ENCODE measurements at regions not wholly inside any gene's neighbourhood (a gene's known extent, or its start where the extent isn't known, plus 50 kb on each side); places are given as distances from the start of the nearest gene placed in this dataset.

DNA sequence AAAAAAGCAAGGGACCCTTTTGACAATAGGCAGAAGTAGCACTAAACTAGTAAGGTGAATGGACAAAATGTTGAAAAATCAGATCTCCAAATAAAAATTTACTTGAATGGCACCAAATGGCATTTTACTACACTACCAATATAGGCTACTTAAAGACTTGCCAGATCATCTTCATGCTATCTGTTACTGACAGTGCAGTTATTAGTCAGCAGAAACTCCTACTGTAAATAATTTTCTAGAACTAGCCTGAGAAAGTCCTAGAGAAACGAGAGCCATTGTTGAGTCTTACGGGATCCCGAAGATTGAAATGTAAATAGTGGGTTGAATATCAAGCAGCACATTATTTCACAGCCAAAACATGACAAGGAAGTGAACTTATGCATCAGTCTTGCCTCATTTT, 350.3 kb downstream of the SEC23A start:
- H3K36me3 ChIP-seq (ENCODE audit: control insufficient read depth in 2 of 2, insufficient read depth in 1 of 2, low read length in 2 of 2) = no peaks in the 10 kb centered on the region
- no peak overlapping the region for H3K27ac ChIP-seq (ENCODE audit: extremely low read depth, low read depth, low read length)
- H3K4me3 ChIP-seq (ENCODE audit: low read depth, low read length) = no peak overlapping the region
- no peaks in the 10 kb centered on the region for H3K9me3 ChIP-seq (ENCODE audit: control insufficient read depth, insufficient read depth, low read depth, low read length)
- no peaks in the 10 kb centered on the region for H3K4me1 ChIP-seq (ENCODE audit: control insufficient read depth, insufficient read depth, low read length)
- ChIA-PET CTCF (no interaction called here), POLR2A (no interaction called here)
- no peak for TF ChIP-seq SP7 (tag by site-specific recombination; IDR thresholded peaks at IDR 0.05)
- TF ChIP-seq KLF10 (tag by site-specific recombination; IDR thresholded peaks at IDR 0.05) = no peak
- no peak for TF ChIP-seq ZNF626 (tag by site-specific recombination; IDR thresholded peaks at IDR 0.05)
- TF ChIP-seq, protein P1, sequence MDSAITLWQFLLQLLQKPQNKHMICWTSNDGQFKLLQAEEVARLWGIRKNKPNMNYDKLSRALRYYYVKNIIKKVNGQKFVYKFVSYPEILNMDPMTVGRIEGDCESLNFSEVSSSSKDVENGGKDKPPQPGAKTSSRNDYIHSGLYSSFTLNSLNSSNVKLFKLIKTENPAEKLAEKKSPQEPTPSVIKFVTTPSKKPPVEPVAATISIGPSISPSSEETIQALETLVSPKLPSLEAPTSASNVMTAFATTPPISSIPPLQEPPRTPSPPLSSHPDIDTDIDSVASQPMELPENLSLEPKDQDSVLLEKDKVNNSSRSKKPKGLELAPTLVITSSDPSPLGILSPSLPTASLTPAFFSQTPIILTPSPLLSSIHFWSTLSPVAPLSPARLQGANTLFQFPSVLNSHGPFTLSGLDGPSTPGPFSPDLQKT (IDR thresholded peaks at IDR 0.05; ENCODE audit: borderline replicate concordance, low read depth, low read length) = no peak
- TF ChIP-seq ZNF391 (tag by site-specific recombination; IDR thresholded peaks at IDR 0.05; ENCODE audit: borderline replicate concordance, low read depth) = no peak
- TF ChIP-seq SCRT1 (tag by site-specific recombination; IDR thresholded peaks at IDR 0.05; ENCODE audit: borderline replicate concordance) = no peak
- TF ChIP-seq FEZF1 (tag by site-specific recombination; IDR thresholded peaks at IDR 0.05) = no peak
- no peak for TF ChIP-seq ZNF600 (tag by site-specific recombination; IDR thresholded peaks at IDR 0.05)
- no peak for TF ChIP-seq ZSCAN16 (tag by site-specific recombination; IDR thresholded peaks at IDR 0.05)

DNA sequence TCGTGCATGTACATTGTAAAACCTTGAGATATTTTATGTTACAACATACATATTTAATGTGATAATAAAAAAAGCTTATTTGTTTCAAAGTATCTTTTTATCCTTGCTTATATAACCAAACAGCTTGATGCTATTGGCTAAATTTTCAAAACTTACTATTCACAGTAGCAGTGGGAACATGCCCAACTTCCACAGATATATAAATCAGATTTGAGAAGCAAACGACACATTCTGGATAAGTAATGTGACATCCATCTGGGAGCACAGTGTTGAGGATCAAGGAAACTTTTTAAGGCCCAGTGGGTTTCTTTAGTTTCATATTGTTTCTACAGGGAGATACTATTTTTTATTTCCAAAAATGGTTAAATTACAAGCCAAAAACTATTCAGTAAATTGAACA, 350.7 kb downstream of the SEC23A start:
- Histone ChIP-seq H3K27ac (ENCODE audit: extremely low read depth, low read depth, low read length) (no peak overlapping the region), H3K9me3 (ENCODE audit: control insufficient read depth, insufficient read depth, low read depth, low read length) (no peaks in the 10 kb centered on the region), H3K4me3 (ENCODE audit: low read depth, low read length) (no peak overlapping the region), H3K36me3 (ENCODE audit: control insufficient read depth in 2 of 2, insufficient read depth in 1 of 2, low read length in 2 of 2) (no peaks in the 10 kb centered on the region), H3K4me1 (ENCODE audit: control insufficient read depth, insufficient read depth, low read length) (no peaks in the 10 kb centered on the region)
- CTCF ChIA-PET = no interaction called here
- no peak for TF ChIP-seq ZNF354C (tag by site-specific recombination; IDR thresholded peaks at IDR 0.05; ENCODE audit: borderline replicate concordance, low read depth)
- no peak for TF ChIP-seq ZBTB48 (tag by site-specific recombination; IDR thresholded peaks at IDR 0.05)
- TF ChIP-seq ZNF585B (tag by site-specific recombination; IDR thresholded peaks at IDR 0.05) = no peak
- no peak for TF ChIP-seq ZNF404 (tag by site-specific recombination; IDR thresholded peaks at IDR 0.05)
- TF ChIP-seq, protein P2, sequence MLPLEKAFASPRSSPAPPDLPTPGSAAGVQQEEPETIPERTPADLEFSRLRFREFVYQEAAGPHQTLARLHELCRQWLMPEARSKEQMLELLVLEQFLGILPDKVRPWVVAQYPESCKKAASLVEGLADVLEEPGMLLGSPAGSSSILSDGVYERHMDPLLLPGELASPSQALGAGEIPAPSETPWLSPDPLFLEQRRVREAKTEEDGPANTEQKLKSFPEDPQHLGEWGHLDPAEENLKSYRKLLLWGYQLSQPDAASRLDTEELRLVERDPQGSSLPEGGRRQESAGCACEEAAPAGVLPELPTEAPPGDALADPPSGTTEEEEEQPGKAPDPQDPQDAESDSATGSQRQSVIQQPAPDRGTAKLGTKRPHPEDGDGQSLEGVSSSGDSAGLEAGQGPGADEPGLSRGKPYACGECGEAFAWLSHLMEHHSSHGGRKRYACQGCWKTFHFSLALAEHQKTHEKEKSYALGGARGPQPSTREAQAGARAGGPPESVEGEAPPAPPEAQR (tag by site-specific recombination; IDR thresholded peaks at IDR 0.05) = no peak
- TF ChIP-seq, protein P3, sequence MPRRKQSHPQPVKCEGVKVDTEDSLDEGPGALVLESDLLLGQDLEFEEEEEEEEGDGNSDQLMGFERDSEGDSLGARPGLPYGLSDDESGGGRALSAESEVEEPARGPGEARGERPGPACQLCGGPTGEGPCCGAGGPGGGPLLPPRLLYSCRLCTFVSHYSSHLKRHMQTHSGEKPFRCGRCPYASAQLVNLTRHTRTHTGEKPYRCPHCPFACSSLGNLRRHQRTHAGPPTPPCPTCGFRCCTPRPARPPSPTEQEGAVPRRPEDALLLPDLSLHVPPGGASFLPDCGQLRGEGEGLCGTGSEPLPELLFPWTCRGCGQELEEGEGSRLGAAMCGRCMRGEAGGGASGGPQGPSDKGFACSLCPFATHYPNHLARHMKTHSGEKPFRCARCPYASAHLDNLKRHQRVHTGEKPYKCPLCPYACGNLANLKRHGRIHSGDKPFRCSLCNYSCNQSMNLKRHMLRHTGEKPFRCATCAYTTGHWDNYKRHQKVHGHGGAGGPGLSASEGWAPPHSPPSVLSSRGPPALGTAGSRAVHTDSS (tag by site-specific recombination; IDR thresholded peaks at IDR 0.05) = no peak
- TF ChIP-seq ZNF660 (tag by site-specific recombination; IDR thresholded peaks at IDR 0.05) = no peak
- no peak for TF ChIP-seq RBAK (tag by site-specific recombination; IDR thresholded peaks at IDR 0.05)
- TF ChIP-seq MEIS1 (CRISPR knock-in tag; IDR thresholded peaks at IDR 0.05; ENCODE audit: borderline replicate concordance) = no peak
- TF ChIP-seq, protein P4, sequence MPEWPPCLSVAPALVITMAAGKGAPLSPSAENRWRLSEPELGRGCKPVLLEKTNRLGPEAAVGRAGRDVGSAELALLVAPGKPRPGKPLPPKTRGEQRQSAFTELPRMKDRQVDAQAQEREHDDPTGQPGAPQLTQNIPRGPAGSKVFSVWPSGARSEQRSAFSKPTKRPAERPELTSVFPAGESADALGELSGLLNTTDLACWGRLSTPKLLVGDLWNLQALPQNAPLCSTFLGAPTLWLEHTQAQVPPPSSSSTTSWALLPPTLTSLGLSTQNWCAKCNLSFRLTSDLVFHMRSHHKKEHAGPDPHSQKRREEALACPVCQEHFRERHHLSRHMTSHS (tag by site-specific recombination; IDR thresholded peaks at IDR 0.05) = no peak
- no peak for TF ChIP-seq KLF10 (tag by site-specific recombination; IDR thresholded peaks at IDR 0.05)
- TF ChIP-seq ZFP3 (tag by site-specific recombination; IDR thresholded peaks at IDR 0.05; ENCODE audit: low read depth) = no peak
- TF ChIP-seq, protein P5, sequence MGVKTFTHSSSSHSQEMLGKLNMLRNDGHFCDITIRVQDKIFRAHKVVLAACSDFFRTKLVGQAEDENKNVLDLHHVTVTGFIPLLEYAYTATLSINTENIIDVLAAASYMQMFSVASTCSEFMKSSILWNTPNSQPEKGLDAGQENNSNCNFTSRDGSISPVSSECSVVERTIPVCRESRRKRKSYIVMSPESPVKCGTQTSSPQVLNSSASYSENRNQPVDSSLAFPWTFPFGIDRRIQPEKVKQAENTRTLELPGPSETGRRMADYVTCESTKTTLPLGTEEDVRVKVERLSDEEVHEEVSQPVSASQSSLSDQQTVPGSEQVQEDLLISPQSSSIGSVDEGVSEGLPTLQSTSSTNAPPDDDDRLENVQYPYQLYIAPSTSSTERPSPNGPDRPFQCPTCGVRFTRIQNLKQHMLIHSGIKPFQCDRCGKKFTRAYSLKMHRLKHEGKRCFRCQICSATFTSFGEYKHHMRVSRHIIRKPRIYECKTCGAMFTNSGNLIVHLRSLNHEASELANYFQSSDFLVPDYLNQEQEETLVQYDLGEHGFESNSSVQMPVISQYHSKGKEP (tag by site-specific recombination; IDR thresholded peaks at IDR 0.05) = no peak
- POLR2A ChIA-PET = no interaction called here

All from HEK293 (cell line).